ENCODE measurements at regions not wholly inside any gene's neighbourhood (a gene's known extent, or its start where the extent isn't known, plus 50 kb on each side); places are given as distances from the start of the nearest gene placed in this dataset.

DNA sequence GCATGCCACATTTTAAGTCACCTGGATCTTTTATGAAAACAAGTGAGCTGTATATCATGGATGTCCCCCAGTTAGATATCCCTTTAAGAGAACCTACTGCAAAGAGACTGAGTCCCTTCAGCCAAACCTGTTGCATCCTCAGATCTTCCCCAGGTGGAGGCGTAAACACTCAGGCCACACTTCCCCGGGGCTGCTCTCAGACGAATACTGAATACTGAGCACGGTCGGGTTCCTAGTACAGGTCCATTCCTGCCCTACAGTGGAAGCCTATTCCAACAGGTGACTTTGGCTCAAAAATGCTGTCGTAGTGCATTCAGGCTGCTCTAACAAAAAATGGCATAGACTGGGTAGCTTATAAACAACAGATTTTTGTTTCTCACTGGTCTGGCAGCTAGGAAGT is 320.2 kb upstream of the CLNK start:
- TF ChIP-seq, protein P1, sequence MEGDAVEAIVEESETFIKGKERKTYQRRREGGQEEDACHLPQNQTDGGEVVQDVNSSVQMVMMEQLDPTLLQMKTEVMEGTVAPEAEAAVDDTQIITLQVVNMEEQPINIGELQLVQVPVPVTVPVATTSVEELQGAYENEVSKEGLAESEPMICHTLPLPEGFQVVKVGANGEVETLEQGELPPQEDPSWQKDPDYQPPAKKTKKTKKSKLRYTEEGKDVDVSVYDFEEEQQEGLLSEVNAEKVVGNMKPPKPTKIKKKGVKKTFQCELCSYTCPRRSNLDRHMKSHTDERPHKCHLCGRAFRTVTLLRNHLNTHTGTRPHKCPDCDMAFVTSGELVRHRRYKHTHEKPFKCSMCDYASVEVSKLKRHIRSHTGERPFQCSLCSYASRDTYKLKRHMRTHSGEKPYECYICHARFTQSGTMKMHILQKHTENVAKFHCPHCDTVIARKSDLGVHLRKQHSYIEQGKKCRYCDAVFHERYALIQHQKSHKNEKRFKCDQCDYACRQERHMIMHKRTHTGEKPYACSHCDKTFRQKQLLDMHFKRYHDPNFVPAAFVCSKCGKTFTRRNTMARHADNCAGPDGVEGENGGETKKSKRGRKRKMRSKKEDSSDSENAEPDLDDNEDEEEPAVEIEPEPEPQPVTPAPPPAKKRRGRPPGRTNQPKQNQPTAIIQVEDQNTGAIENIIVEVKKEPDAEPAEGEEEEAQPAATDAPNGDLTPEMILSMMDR (IDR thresholded peaks at IDR 0.05): no peak
- TF ChIP-seq POLR2A (IDR thresholded peaks at IDR 0.05): no peak
- no peak for TF ChIP-seq POLR2AphosphoS5 (IDR thresholded peaks at IDR 0.05)
- no peak for TF ChIP-seq EP300 (IDR thresholded peaks at IDR 0.05)

Data from upper lobe of left lung (tissue), 4 donors.